NOMO-1 treated with dmso at 0.1 percent for 144 hours (cell line): ENCODE measurements at regions not wholly inside any gene's neighbourhood (a gene's known extent, or its start where the extent isn't known, plus 50 kb on each side); places are given as distances from the start of the nearest gene placed in this dataset.

ENCODE experiments used
- DNase-seq: peaks from one replicate; lab custom pipeline; 2025; ENCODE audit not compliant: unreplicated experiment; lab: John Stamatoyannopoulos, UW

GRCh38 chr16:76164970-76165558, 112.1 kb upstream of the CNTNAP4 start:
- DNase-seq, result no peak

GRCh38 chr16:76175718-76176117, 101.5 kb upstream of the CNTNAP4 start:
- DNase-seq, result no peak

GRCh38 chr16:76176153-76176552, 101.0 kb upstream of the CNTNAP4 start:
- DNase-seq, result no peak

GRCh38 chr16:76176616-76177015, 100.6 kb upstream of the CNTNAP4 start:
- DNase-seq, result no peak

GRCh38 chr16:76182041-76182635, 95.1 kb upstream of the CNTNAP4 start:
- DNase-seq, result no peak

DNA sequence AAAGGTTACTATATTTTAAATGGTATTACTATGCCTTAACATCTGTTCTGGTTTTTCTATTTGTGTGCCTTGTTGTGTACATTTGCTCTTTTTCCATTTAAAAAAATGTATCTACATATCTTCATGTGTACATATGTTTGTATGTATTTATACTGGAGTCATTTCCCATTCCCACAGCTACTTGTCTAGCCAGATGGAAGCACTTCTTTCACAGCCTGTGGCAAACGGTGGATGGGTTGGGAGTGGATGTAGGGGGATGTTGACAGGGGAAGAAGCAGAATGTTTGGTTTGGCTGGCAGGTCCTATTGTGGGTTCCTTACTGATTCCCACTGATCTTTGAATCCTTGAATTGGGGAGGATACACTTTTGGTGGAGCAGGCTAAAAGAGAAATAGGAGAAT, 93.6 kb upstream of the CNTNAP4 start:
- no peak for DNase-seq

DNA sequence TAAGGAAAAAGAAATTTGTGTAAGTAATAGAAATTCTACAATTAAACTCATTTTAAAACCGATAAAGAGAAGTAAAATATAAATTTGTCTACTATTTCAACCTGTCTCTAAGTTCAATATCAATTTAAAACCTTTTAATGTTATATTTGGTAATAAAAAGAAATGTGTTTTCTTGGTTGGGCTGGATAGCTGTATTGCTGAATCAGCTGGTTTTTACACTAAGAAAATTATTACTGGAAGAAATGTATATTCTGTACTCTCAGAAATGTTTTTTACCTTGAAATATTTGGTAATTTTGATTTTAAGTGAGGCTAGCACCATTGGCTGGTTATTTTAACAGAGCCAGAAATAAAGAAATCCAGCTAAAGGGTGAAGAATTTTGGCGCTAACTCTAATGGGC, 87.1 kb upstream of the CNTNAP4 start:
- DNase-seq, result no peak

- no peak for DNase-seq
Measured at GRCh38 chr16:76190480-76190879, 86.7 kb upstream of the CNTNAP4 start.

GRCh38 chr16:76193906-76194615, 83.1 kb upstream of the CNTNAP4 start:
- no peak for DNase-seq

- DNase-seq, result no peak
Measured at GRCh38 chr16:76194616-76195015, 82.6 kb upstream of the CNTNAP4 start.

DNA sequence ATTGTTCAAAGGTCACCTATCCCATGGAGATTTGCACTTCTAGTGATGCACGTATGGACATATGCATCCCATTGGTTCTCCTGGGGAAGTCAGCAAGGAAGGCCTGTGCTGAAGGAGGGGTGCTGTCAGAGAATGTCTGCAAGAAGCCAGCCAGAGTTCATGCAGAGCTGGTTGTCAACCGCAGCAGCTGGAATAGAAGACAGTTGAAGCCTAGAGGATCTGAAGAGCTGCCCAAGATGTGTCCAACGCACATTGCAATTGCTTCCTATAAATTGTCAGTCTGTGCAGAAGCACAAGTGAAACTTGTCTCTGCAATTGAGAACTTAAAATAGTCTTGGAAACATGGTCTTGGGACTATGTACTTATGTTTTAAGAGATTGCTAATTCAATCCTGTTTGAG, 82.1 kb upstream of the CNTNAP4 start:
- no peak for DNase-seq

GRCh38 chr16:76195648-76196047, 81.6 kb upstream of the CNTNAP4 start:
- no peak for DNase-seq

DNA sequence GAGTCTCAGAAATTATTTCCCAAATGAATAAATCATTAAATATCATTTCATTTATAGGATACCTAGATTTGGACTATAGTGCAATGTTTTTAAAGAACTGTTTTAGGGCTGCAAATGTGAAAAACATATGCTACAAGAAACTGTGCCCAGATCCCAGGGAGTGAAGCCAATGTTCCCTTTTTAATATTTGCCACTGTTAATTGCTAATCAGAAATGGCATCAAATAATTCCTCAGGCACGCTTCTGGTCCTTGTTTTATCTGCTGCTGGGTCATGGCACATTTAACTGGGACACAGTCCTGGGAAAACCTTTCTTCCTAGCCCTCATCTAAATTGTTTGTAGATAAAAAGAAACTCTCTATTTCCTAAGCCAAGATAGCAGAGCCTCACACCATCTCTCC, 79.3 kb upstream of the CNTNAP4 start:
- no peak for DNase-seq

DNA sequence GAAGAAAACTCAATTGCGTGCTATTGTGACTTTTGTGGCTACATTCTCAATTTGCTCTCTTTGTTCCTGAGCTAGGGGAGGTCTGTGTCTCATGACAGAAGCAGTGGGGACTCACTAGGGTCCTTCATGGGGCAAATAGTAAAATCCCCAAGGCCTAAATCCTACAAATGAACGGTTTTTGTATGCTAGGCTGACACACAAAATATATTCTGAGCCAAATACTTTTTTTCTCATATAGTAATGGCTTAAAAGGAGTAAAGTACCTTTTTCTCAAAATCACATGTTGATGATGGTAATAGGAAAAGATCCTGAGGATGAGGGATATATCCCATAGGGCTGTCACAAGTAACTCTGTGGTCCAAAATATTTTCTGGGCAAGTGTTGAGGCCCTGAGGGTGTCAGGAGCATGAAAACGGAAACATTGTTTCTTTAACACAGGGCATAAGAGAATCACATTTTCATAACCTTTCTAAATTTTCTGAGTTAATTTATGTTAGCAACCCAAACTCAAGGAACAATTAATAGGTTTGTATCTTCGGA, 77.5 kb upstream of the CNTNAP4 start:
- no peak for DNase-seq

DNA sequence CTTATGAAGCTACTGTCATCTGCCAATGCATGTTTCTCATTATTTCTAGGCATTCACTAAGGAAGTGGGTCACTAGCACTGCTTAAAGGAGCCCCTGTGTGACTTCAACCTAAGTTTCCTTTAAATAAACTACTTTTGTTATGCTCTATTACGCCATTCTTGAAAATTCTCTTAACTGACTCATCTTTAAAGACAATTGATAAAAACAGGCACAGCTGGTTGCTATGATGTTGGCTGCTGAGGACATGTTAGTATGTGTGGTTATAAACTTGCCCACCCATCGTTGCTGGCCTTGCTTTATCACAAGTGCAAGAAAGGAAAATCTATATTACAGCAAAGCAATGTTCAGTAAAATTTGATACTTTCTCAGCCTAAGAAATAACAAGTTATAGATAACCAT, 75.8 kb upstream of the CNTNAP4 start:
- no peak for DNase-seq

DNA sequence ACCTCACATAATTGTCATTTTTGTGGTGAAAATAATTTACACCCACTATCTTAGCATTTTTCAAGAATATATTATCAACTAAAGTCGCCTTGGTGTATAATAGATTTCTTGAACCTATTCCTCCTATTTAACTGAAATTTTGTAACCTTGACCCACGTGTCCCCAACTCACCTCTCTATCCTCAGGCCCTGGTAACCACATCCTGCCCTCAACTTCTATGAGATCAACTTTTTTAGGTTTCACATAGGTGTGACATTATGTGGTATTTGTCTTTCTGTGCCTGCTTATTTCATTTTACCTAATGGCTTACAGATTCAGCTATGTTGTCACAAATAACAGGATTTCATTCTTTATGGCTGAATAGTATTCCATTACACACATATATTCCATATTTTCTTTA, 73.0 kb upstream of the CNTNAP4 start:
- no peak for DNase-seq

- DNase-seq, result no peak
Measured at GRCh38 chr16:76207270-76207669, 69.9 kb upstream of the CNTNAP4 start.

GRCh38 chr16:76210157-76210556, 67.0 kb upstream of the CNTNAP4 start:
- DNase-seq, result no peak

DNA sequence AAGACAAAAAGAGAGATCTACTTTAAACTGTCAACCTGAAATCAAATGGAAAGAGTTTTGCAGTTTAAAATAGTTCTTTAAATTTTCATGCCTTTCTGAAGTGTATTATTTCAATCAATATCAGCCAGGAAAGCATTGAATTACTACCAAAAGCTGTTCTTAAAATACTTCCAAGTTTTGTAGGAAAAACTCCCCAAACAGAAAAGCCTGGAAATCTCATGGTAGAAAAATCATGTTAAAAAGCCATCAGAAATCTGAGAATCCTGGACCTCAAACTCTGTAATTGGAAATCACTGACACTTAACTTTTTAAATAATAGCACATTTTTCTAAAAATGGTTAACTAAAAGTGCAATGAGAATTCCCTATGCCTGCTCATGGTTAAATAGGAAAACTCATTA, 63.3 kb upstream of the CNTNAP4 start:
- no peak for DNase-seq

GRCh38 chr16:76214856-76215255, 62.3 kb upstream of the CNTNAP4 start:
- DNase-seq, result no peak

DNA sequence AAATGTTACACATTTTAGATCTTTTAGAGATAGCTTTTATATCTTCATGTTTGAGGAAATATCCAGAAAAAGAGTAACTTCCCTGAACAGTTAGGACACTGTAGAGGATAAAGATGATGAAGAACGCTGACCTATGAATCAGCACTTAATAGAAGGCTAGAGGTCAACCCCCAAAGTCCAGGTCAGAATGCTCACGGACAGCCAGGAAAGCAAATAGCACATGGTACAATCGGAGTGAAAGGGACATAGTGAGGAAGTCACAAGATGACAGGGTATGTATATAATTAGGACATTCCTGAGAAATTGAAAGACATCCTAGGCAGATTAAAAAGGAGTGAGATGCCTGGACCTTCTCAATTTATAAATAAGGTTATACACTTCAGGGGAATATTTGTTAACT, 55.1 kb upstream of the CNTNAP4 start:
- DNase-seq, result no peak

DNA sequence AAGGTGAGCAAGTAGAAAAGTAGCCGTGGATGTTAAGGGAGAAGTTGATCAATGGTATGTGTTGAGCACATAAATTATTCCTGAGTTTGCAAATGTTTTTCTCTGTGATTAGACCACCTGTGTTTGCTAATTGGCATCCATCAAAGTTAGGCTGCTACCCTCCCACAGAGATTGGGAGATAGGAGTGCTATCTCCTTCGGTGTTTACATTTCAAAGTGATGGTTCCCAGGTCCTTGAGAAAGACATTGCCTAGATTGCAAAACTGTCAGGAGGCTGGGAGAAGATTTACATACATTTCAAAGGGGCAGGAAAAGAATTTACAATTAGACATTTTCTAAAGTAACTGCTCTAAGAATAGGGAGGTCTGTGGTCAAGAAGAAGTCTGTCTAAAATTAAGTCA, 54.3 kb upstream of the CNTNAP4 start:
- no peak for DNase-seq
